Lower leg skin (tissue), 3 donors: ENCODE measurements at regions not wholly inside any gene's neighbourhood (a gene's known extent, or its start where the extent isn't known, plus 50 kb on each side); places are given as distances from the start of the nearest gene placed in this dataset.

Source experiments
- POLR2A ChIP-seq, 2 donors: fragments of 450-650 bp; IDR thresholded peaks; one replicate each; pipeline ENCODE4 v1.6.1; 2016 to 2017; ENCODE audit warnings: antibody characterized with exemption in 2 of 2, mild to moderate bottlenecking in 1 of 2, moderate library complexity in 1 of 2
- TF ChIP-seq, protein P1 (sequence below), 3 donors: fragments of 450-650 bp; IDR thresholded peaks; one replicate each; pipeline ENCODE4 v1.5.1; 2016; ENCODE audit warnings: antibody characterized with exemption in 3 of 3, mild to moderate bottlenecking in 3 of 3, moderate library complexity in 2 of 3

DNA sequence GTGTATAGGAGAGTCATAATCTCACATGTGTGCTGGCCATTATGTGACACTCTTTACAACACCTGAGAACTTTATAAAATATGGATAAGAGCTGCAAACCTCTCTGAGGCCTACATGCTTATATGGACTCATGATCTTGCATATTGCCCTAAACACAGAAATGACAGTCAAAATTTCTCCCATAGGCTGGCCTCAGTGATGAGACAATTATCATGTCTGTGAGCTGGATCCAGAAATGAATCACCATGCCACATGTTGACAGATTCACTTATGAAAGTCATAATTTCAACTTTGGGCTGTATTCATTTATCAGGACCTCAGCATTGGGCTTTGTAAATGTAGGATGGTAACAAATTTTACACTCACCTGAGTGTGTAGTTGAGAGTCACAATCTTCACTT lies 948.8 kb upstream of the TSPY4 start:
- TF ChIP-seq, protein P1, sequence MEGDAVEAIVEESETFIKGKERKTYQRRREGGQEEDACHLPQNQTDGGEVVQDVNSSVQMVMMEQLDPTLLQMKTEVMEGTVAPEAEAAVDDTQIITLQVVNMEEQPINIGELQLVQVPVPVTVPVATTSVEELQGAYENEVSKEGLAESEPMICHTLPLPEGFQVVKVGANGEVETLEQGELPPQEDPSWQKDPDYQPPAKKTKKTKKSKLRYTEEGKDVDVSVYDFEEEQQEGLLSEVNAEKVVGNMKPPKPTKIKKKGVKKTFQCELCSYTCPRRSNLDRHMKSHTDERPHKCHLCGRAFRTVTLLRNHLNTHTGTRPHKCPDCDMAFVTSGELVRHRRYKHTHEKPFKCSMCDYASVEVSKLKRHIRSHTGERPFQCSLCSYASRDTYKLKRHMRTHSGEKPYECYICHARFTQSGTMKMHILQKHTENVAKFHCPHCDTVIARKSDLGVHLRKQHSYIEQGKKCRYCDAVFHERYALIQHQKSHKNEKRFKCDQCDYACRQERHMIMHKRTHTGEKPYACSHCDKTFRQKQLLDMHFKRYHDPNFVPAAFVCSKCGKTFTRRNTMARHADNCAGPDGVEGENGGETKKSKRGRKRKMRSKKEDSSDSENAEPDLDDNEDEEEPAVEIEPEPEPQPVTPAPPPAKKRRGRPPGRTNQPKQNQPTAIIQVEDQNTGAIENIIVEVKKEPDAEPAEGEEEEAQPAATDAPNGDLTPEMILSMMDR (IDR thresholded peaks at IDR 0.05): no peak
- TF ChIP-seq POLR2A (IDR thresholded peaks at IDR 0.05): no peak
